ENCODE measurements at regions not wholly inside any gene's neighbourhood (a gene's known extent, or its start where the extent isn't known, plus 50 kb on each side); places are given as distances from the start of the nearest gene placed in this dataset.

GRCh38 chr12:28066879-28067278, 94.3 kb upstream of the PTHLH start:
- FAIRE-seq: no peak
- Histone ChIP-seq H3K27ac (ENCODE audit: extremely low read length, insufficient read depth, low read length) (no peak overlapping the region), H3K9ac (ENCODE audit: insufficient read depth, low read depth, low read length) (no peak overlapping the region), H3K79me2 (ENCODE audit: insufficient read depth, low read length) (no peaks in the 10 kb centered on the region), H3K9me3 (ENCODE audit: low read length) (no peaks in the 10 kb centered on the region), H4K20me1 (ENCODE audit: insufficient read depth, low read length) (no peaks in the 10 kb centered on the region), H3K27me3 (ENCODE audit: control insufficient read depth in 1 of 2, insufficient read depth in 2 of 2, low read length in 2 of 2) (no peaks in the 10 kb centered on the region; a peak in 1 of 5 replicates), H3K4me1 (ENCODE audit: insufficient read depth, low read length) (no peaks in the 10 kb centered on the region), H3K4me2 (ENCODE audit: low read depth, low read length) (no peak overlapping the region), H2AFZ (ENCODE audit: low read length) (no peak overlapping the region), H3K36me3 (replicated peaks in 1 of 2; ENCODE audit: control insufficient read depth in 1 of 2, insufficient read depth in 2 of 2, low read length in 2 of 2) (no peaks in the 10 kb centered on the region), H3K4me3 (replicated peaks in 1 of 3; ENCODE audit: insufficient read depth in 1 of 3, low read depth in 2 of 3, low read length in 3 of 3) (no peak overlapping the region)
- CTCF ChIA-PET (ENCODE audit: low intra/inter-chr PET ratio, low total read pairs): no interaction called here
- no peak for TF ChIP-seq ZNF672 (CRISPR knock-in tag; IDR thresholded peaks at IDR 0.05)
- no peak for TF ChIP-seq ONECUT2 (CRISPR knock-in tag; IDR thresholded peaks at IDR 0.05)
- TF ChIP-seq ZNF136 (CRISPR knock-in tag; IDR thresholded peaks at IDR 0.05; ENCODE audit: low read depth): no peak
- no peak for TF ChIP-seq GATAD1 (CRISPR knock-in tag; IDR thresholded peaks at IDR 0.05)
- no peak for TF ChIP-seq HOXA9 (CRISPR knock-in tag; IDR thresholded peaks at IDR 0.05; ENCODE audit: borderline replicate concordance)
- TF ChIP-seq KLF12 (CRISPR knock-in tag; IDR thresholded peaks at IDR 0.05; ENCODE audit: borderline replicate concordance): no peak
- TF ChIP-seq STAT5B (CRISPR knock-in tag; IDR thresholded peaks at IDR 0.05): no peak
- TF ChIP-seq ZNF740 (CRISPR knock-in tag; IDR thresholded peaks at IDR 0.05): no peak
- no peak for TF ChIP-seq HDAC6 (IDR thresholded peaks at IDR 0.05; ENCODE audit: low read depth, low read length)
- no peak for TF ChIP-seq MAFF (IDR thresholded peaks at IDR 0.05; ENCODE audit: low read depth, low read length)
- no peak for TF ChIP-seq IKZF5 (CRISPR knock-in tag; IDR thresholded peaks at IDR 0.05)
- POLR2A ChIA-PET: no interaction called here
- in situ Hi-C loops (cut with HindIII; ENCODE audit: extremely low pct_ligation_motif_present, low pct_unique_long_range_greater_than_20kb) (no loop called here), intact Hi-C loops (cut with micrococcal nuclease; ENCODE audit: unreplicated experiment) (no loop called here)
- 56% methylated on average over 1 of the region's 1 CpG for WGBS (ENCODE audit: low lambda C conversion rate)
- no peak for ATAC-seq
- BruUV-seq (replicated peaks): no TSS peak
- no peak for DNase-seq (ENCODE audit: low spot score)
